ENCODE measurements at regions not wholly inside any gene's neighbourhood (a gene's known extent, or its start where the extent isn't known, plus 50 kb on each side); places are given as distances from the start of the nearest gene placed in this dataset.

DNA sequence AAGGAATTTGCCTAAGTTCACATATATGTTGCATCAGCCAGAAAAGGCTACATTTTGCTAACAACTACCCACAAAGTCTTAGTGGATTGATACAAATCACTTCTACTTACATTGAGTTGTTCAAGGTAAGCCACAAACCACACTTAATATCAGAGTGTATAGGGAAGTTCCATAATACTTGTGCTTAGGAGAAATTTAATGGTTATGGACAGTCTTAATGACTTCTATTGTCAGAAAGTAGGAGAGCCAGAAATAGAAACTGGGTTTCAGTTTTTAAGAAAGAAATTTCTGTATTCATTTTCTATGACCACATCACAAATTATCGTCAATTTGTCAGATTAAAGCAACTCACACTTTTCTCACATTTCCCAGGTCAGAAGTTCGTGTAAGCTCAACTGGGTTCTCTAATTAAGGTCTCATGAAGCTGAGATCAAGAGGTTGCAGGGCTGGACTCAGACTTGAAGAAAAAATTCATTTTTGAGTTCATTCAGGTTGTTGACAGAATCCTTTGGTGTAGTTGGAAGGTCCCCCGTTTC, 695.7 kb downstream of the CDH11 start:
- no peaks in the 10 kb centered on the region for H3K27me3 Mint-ChIP-seq
- DNase-seq, result no peak
- peaks cover 0 to 5% (median under 1%) of the 10 kb centered on the region in 4 donors for H3K4me1 Mint-ChIP-seq
- Histone ChIP-seq H3K4me3 (ENCODE audit: low read length in 2 of 2) (no peak overlapping the region), H3K4me1 (ENCODE audit: insufficient read depth, low read length) (no peaks in the 10 kb centered on the region), H3K36me3 (ENCODE audit: insufficient read depth, low read length) (no peaks in the 10 kb centered on the region), H3K9me3 (ENCODE audit: control insufficient read depth in 1 of 2, low read length in 2 of 2) (no peaks in the 10 kb centered on the region), H3K27me3 (ENCODE audit: insufficient read depth, low read length) (no peaks in the 10 kb centered on the region), H3K27ac (ENCODE audit: low read depth, low read length) (no peak overlapping the region)
- H3K36me3 Mint-ChIP-seq, result peaks cover 0 to 4% of the 10 kb centered on the region in 2 donors
- CTCF ChIA-PET (ENCODE audit: partially characterized antibody), result no interaction called here
- H3K9me3 Mint-ChIP-seq, result peaks cover 6 to 38% (median 16%) of the 10 kb centered on the region in 8 donors
- POLR2A ChIA-PET (ENCODE audit: partially characterized antibody), result no interaction called here
- no peak overlapping the region for H3K27ac Mint-ChIP-seq
- no peak overlapping the region for H3K4me3 Mint-ChIP-seq
- intact Hi-C loops (cut with micrococcal nuclease), result no loop called here

GRCh38 chr16:64425381-64425780, 696.5 kb downstream of the CDH11 start:
- no peak for DNase-seq
- H3K27ac ChIP-seq (ENCODE audit: low read depth, low read length), result no peak overlapping the region
- no peaks in the 10 kb centered on the region for H3K4me1 ChIP-seq (ENCODE audit: insufficient read depth, low read length)
- H3K4me3 ChIP-seq (ENCODE audit: low read length in 2 of 2), result no peak overlapping the region
- Mint-ChIP-seq H3K9me3 (peaks cover 6 to 40% (median 18%) of the 10 kb centered on the region in 8 donors), H3K36me3 (peaks cover 0 to 4% of the 10 kb centered on the region in 2 donors), H3K27ac (no peak overlapping the region), H3K27me3 (no peaks in the 10 kb centered on the region), H3K4me3 (no peak overlapping the region), H3K4me1 (peaks cover 0 to 5% (median under 1%) of the 10 kb centered on the region in 4 donors)
- intact Hi-C loops (cut with micrococcal nuclease), result no loop called here
- CTCF ChIA-PET (ENCODE audit: partially characterized antibody), result no interaction called here
- no peaks in the 10 kb centered on the region for H3K27me3 ChIP-seq (ENCODE audit: insufficient read depth, low read length)
- H3K9me3 ChIP-seq (ENCODE audit: control insufficient read depth in 1 of 2, low read length in 2 of 2), result no peaks in the 10 kb centered on the region
- no peaks in the 10 kb centered on the region for H3K36me3 ChIP-seq (ENCODE audit: insufficient read depth, low read length)
- POLR2A ChIA-PET (ENCODE audit: partially characterized antibody), result no interaction called here

DNA sequence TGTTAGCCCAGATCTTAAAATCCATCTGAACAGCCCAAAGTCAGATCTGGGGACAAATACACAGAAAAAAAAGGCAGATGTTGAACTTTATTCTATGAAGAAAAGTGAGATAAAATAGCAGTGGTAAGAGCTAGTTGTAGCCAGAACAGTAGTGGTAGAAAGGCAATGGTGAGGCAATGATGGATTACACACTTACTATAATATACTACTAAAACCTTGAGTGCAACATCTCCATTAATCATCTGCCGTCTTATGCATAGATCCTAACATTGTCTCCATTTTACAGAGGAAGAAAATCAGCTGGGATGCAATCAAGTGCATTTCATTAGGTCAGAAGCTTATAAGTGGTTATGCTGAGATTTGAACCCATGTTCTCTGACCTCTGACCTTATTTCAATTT, 699.6 kb downstream of the CDH11 start:
- Mint-ChIP-seq H3K4me1 (peaks cover 0 to 8% (median 2%) of the 10 kb centered on the region in 4 donors), H3K27me3 (no peaks in the 10 kb centered on the region), H3K36me3 (peaks cover 0 to 4% of the 10 kb centered on the region in 2 donors), H3K27ac (no peak overlapping the region), H3K4me3 (no peak overlapping the region), H3K9me3 (peaks cover 6 to 47% (median 20%) of the 10 kb centered on the region in 8 donors)
- Histone ChIP-seq H3K36me3 (ENCODE audit: insufficient read depth, low read length) (no peaks in the 10 kb centered on the region), H3K27me3 (ENCODE audit: insufficient read depth, low read length) (no peaks in the 10 kb centered on the region), H3K27ac (ENCODE audit: low read depth, low read length) (no peak overlapping the region), H3K4me3 (ENCODE audit: low read length in 2 of 2) (no peak overlapping the region), H3K4me1 (ENCODE audit: insufficient read depth, low read length) (no peaks in the 10 kb centered on the region), H3K9me3 (ENCODE audit: control insufficient read depth in 1 of 2, low read length in 2 of 2) (no peaks in the 10 kb centered on the region)
- CTCF ChIA-PET (ENCODE audit: partially characterized antibody), result no interaction called here
- intact Hi-C loops (cut with micrococcal nuclease), result no loop called here
- POLR2A ChIA-PET (ENCODE audit: partially characterized antibody), result no interaction called here
- no peak for DNase-seq

- intact Hi-C loops (cut with micrococcal nuclease), result no loop called here
- no peaks in the 10 kb centered on the region for H3K27me3 Mint-ChIP-seq
- H3K27ac Mint-ChIP-seq, result no peak overlapping the region
- H3K9me3 Mint-ChIP-seq, result peaks cover 6 to 47% (median 20%) of the 10 kb centered on the region in 8 donors
- no peak overlapping the region for H3K4me3 Mint-ChIP-seq
- Histone ChIP-seq H3K9me3 (ENCODE audit: control insufficient read depth in 1 of 2, low read length in 2 of 2) (no peaks in the 10 kb centered on the region), H3K27me3 (ENCODE audit: insufficient read depth, low read length) (no peaks in the 10 kb centered on the region), H3K4me3 (ENCODE audit: low read length in 2 of 2) (no peak overlapping the region), H3K27ac (ENCODE audit: low read depth, low read length) (no peak overlapping the region), H3K4me1 (ENCODE audit: insufficient read depth, low read length) (no peaks in the 10 kb centered on the region), H3K36me3 (ENCODE audit: insufficient read depth, low read length) (no peaks in the 10 kb centered on the region)
- ChIA-PET POLR2A (ENCODE audit: partially characterized antibody) (no interaction called here), CTCF (ENCODE audit: partially characterized antibody) (no interaction called here)
- peaks cover 0 to 4% of the 10 kb centered on the region in 2 donors for H3K36me3 Mint-ChIP-seq
- peaks cover 0 to 8% (median 3%) of the 10 kb centered on the region in 4 donors for H3K4me1 Mint-ChIP-seq
- DNase-seq, result no peak
These were observed 700.3 kb downstream of the CDH11 start for GRCh38 chr16:64421515-64421914.

DNA sequence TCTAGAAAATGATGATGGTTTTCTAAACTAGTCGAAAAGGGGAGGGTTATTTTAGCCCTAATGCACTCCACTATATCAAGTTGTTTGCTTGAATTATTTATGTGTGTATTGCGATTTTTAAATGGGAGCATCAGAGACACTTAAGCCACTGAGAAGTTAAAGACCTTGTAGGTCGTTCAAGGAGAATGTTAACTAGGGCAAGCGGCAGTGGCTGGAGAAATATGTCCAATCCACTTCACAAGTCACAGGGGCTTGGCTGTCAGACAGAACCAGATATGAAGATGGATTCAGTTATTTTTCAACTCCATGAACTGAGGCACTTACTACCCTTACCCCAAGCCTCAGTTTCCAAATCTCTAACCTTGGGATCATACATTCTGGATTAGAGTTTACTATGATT, 702.0 kb downstream of the CDH11 start:
- Histone ChIP-seq H3K9me3 (ENCODE audit: control insufficient read depth in 1 of 2, low read length in 2 of 2) (no peaks in the 10 kb centered on the region), H3K27ac (ENCODE audit: low read depth, low read length) (no peak overlapping the region), H3K4me1 (ENCODE audit: insufficient read depth, low read length) (no peaks in the 10 kb centered on the region), H3K36me3 (ENCODE audit: insufficient read depth, low read length) (no peaks in the 10 kb centered on the region), H3K4me3 (ENCODE audit: low read length in 2 of 2) (no peak overlapping the region), H3K27me3 (ENCODE audit: insufficient read depth, low read length) (no peaks in the 10 kb centered on the region)
- Mint-ChIP-seq H3K27ac (no peak overlapping the region), H3K4me1 (peaks cover 0 to 8% (median 4%) of the 10 kb centered on the region in 4 donors), H3K36me3 (peaks cover 0 to 4% of the 10 kb centered on the region in 2 donors), H3K27me3 (no peaks in the 10 kb centered on the region), H3K9me3 (peaks cover 6 to 46% (median 22%) of the 10 kb centered on the region in 8 donors), H3K4me3 (no peak overlapping the region)
- intact Hi-C loops (cut with micrococcal nuclease), result no loop called here
- DNase-seq, result no peak
- ChIA-PET CTCF (ENCODE audit: partially characterized antibody) (no interaction called here), POLR2A (ENCODE audit: partially characterized antibody) (no interaction called here)

DNA sequence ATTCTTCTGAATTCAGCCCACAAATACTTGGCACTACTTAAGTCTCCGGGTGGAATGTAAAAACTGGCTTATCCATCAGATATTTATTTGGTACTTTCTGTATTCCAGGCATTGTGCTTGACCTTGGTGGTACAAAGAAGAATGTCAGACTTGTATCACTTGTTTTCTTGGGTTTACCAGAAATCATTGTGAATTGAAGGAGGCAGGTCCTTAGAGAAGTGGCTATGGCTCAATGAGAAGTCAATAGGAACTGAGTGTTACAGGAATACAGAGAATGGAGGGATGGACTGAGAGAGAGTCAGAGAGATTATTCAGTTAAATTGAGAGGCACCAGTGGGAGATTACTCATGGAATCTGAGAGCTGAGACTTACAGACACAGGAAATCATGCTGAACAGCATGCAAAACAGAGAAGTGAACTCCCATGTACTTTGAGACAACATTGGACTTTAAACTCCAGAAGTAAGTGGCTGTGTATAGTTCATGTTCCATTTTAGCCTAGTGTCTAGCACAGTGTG, 704.1 kb downstream of the CDH11 start:
- no peaks in the 10 kb centered on the region for H3K27me3 Mint-ChIP-seq

DNA sequence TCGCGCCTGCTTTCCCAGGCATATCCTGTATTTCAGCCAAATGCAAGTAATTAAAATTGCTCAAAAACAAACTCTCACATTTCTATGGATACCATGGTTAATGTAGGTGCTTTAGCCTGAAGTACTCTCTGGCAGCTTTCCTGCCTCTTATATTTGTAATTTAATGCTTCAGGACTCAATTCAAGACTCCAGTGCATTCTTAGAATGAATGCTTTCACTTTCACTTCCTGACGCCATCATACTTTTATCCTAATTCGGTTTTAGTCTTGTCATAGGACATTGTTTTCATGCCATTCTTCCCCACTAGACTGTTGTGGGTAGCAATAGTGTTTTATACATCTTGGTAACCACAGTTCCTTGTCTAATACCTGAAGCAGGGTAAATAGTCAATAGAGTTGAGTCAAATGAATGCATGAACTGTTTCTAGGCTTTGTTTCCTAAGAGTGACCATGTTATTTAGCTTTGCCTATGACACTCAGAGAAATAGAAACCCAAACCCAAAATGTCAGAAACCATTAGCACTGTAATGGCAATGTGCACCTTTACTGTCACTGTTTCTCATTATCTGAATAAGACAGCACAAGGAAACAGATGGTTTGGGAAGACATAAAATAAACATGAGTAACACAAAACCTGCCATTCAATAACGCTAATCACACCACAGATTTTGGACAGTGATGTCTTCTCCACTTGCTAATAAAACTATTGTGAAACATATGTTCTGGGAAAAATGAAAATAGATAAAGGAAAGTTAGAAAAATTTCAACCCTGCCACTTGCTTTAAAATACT, 705.5 kb downstream of the CDH11 start:
- no peaks in the 10 kb centered on the region for H3K36me3 ChIP-seq (ENCODE audit: insufficient read depth, low read length)
- Mint-ChIP-seq H3K9me3 (peaks cover 0 to 32% (median 17%) of the 10 kb centered on the region in 8 donors), H3K36me3 (no peaks in the 10 kb centered on the region), H3K27me3 (no peaks in the 10 kb centered on the region), H3K27ac (peak overlapping the region in 1 of 7 donors; percentile 47), H3K4me3 (peak overlapping the region in 4 of 8 donors; percentile 49 to 71 (median 60)), H3K4me1 (peaks cover 0 to 5% (median 2%) of the 10 kb centered on the region in 4 donors)
- H3K27me3 ChIP-seq (ENCODE audit: insufficient read depth, low read length), result no peaks in the 10 kb centered on the region
- ChIA-PET CTCF (ENCODE audit: partially characterized antibody) (no interaction called here), POLR2A (ENCODE audit: partially characterized antibody) (no interaction called here)
- no peak overlapping the region for H3K4me3 ChIP-seq (ENCODE audit: low read length in 2 of 2)
- no peak overlapping the region for H3K27ac ChIP-seq (ENCODE audit: low read depth, low read length)
- no peak for DNase-seq
- H3K9me3 ChIP-seq (ENCODE audit: control insufficient read depth in 1 of 2, low read length in 2 of 2), result no peaks in the 10 kb centered on the region
- no peaks in the 10 kb centered on the region for H3K4me1 ChIP-seq (ENCODE audit: insufficient read depth, low read length)
- intact Hi-C loops (cut with micrococcal nuclease), result no loop called here

More for the DNA sequence above, 704.1 kb downstream of the CDH11 start:
- Histone ChIP-seq H3K9me3 (ENCODE audit: control insufficient read depth in 1 of 2, low read length in 2 of 2) (no peaks in the 10 kb centered on the region), H3K4me3 (ENCODE audit: low read length in 2 of 2) (no peak overlapping the region), H3K27me3 (ENCODE audit: insufficient read depth, low read length) (no peaks in the 10 kb centered on the region), H3K27ac (ENCODE audit: low read depth, low read length) (no peak overlapping the region), H3K4me1 (ENCODE audit: insufficient read depth, low read length) (no peaks in the 10 kb centered on the region), H3K36me3 (ENCODE audit: insufficient read depth, low read length) (no peaks in the 10 kb centered on the region)
- peaks cover 4 to 37% (median 21%) of the 10 kb centered on the region in 8 donors for H3K9me3 Mint-ChIP-seq
- intact Hi-C loops (cut with micrococcal nuclease), result no loop called here
- H3K27ac Mint-ChIP-seq, result no peak overlapping the region
- ChIA-PET CTCF (ENCODE audit: partially characterized antibody) (no interaction called here), POLR2A (ENCODE audit: partially characterized antibody) (no interaction called here)
- H3K4me3 Mint-ChIP-seq, result no peak overlapping the region
- peaks cover 0 to 5% (median 2%) of the 10 kb centered on the region in 4 donors for H3K4me1 Mint-ChIP-seq
- DNase-seq, result no peak
- no peaks in the 10 kb centered on the region for H3K36me3 Mint-ChIP-seq
